ENCODE measurements at regions not wholly inside any gene's neighbourhood (a gene's known extent, or its start where the extent isn't known, plus 50 kb on each side); places are given as distances from the start of the nearest gene placed in this dataset.
"Not testable (repeated sequence)": the region's sequence is repeated elsewhere in the genome, so short reads cannot be mapped to it uniquely, and the experiment has no call there.

- DNase-seq, result no peak
These were observed 280.5 kb downstream of the VRK1 start for GRCh38 chr14:97077687-97078086.

GRCh38 chr14:97080991-97081390 lies 283.8 kb downstream of the VRK1 start:
- no peak for DNase-seq

GRCh38 chr14:97095269-97095668 lies 298.1 kb downstream of the VRK1 start:
- DNase-seq, result no peak

- DNase-seq, result no peak
These were observed 300.1 kb downstream of the VRK1 start for GRCh38 chr14:97097296-97097695.

GRCh38 chr14:97100306-97100705 lies 303.1 kb downstream of the VRK1 start:
- no peak for DNase-seq

- no peak for DNase-seq
These were observed 304.4 kb downstream of the VRK1 start for GRCh38 chr14:97101561-97101960.

- no peak for DNase-seq
These were observed 306.8 kb downstream of the VRK1 start for GRCh38 chr14:97104029-97104428.

- DNase-seq, result no peak
These were observed 309.0 kb downstream of the VRK1 start for GRCh38 chr14:97106166-97106565.

GRCh38 chr14:97106609-97107008 lies 309.4 kb downstream of the VRK1 start:
- DNase-seq, result no peak

GRCh38 chr14:97107080-97107479 lies 309.9 kb downstream of the VRK1 start:
- DNase-seq, result no peak

- DNase-seq, result no peak
These were observed 310.6 kb downstream of the VRK1 start for GRCh38 chr14:97107760-97108159.

- no peak for DNase-seq
These were observed 312.1 kb downstream of the VRK1 start for GRCh38 chr14:97109234-97109633.

- no peak for DNase-seq
These were observed 316.2 kb downstream of the VRK1 start for GRCh38 chr14:97113339-97113738.

- DNase-seq, result no peak
These were observed 319.4 kb downstream of the VRK1 start for GRCh38 chr14:97116546-97116945.

- DNase-seq, result no peak
These were observed 320.5 kb downstream of the VRK1 start for GRCh38 chr14:97117693-97118092.

GRCh38 chr14:97120204-97120603 lies 323.0 kb downstream of the VRK1 start:
- DNase-seq, result no peak

GRCh38 chr14:97120611-97121031 lies 323.4 kb downstream of the VRK1 start:
- DNase-seq, result no peak

GRCh38 chr14:97129639-97130038 lies 332.5 kb downstream of the VRK1 start:
- DNase-seq, result no peak

GRCh38 chr14:97135847-97136246 lies 338.7 kb downstream of the VRK1 start:
- not testable (repeated sequence) for DNase-seq

GRCh38 chr14:97137705-97138104 lies 340.5 kb downstream of the VRK1 start:
- DNase-seq, result no peak

GRCh38 chr14:97138801-97139200 lies 341.6 kb downstream of the VRK1 start:
- DNase-seq, result no peak

- DNase-seq, result no peak
These were observed 345.8 kb downstream of the VRK1 start for GRCh38 chr14:97143011-97143410.

- DNase-seq, result no peak
These were observed 346.3 kb downstream of the VRK1 start for GRCh38 chr14:97143456-97143855.

- DNase-seq, result not testable (repeated sequence)
These were observed 350.8 kb downstream of the VRK1 start for GRCh38 chr14:97148021-97148420.

- no peak for DNase-seq
These were observed 352.6 kb downstream of the VRK1 start for GRCh38 chr14:97149775-97150174.

- DNase-seq, result no peak
These were observed 356.3 kb downstream of the VRK1 start for GRCh38 chr14:97153527-97153926.
